ENCODE measurements at regions not wholly inside any gene's neighbourhood (a gene's known extent, or its start where the extent isn't known, plus 50 kb on each side); places are given as distances from the start of the nearest gene placed in this dataset.

DNA sequence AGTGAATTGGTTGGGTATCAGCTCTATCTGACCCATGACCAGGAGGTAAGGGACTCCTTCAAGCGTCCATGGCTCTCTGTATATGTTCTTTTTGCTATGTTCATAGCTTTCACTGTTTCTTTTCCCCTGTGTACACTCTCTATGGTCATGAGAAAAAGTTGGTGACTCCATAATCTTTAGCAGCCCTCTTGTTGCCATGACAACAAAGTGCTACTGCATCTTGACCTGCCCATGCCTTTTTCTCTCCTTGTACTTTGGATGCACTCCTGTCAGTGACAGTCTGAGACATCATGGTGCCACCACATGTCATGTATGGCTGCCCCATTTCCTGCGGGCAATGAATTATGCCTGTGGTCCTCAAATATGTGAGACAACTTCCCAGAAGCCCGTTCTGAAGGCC lies 280.2 kb downstream of the TMEM121 start:
- H3K36me3 ChIP-seq = no peaks in the 10 kb centered on the region
- intact Hi-C loops (cut with DNase I) = no loop called here
- WGBS, 2 donors = 38 to 57% methylated on average over 3 of the region's 3 CpGs
- H3K4me3 ChIP-seq (replicated peaks in 1 of 3) = no peak overlapping the region
- no peak for TF ChIP-seq POLR2A (IDR thresholded peaks at IDR 0.05)
- TF ChIP-seq, protein P1, sequence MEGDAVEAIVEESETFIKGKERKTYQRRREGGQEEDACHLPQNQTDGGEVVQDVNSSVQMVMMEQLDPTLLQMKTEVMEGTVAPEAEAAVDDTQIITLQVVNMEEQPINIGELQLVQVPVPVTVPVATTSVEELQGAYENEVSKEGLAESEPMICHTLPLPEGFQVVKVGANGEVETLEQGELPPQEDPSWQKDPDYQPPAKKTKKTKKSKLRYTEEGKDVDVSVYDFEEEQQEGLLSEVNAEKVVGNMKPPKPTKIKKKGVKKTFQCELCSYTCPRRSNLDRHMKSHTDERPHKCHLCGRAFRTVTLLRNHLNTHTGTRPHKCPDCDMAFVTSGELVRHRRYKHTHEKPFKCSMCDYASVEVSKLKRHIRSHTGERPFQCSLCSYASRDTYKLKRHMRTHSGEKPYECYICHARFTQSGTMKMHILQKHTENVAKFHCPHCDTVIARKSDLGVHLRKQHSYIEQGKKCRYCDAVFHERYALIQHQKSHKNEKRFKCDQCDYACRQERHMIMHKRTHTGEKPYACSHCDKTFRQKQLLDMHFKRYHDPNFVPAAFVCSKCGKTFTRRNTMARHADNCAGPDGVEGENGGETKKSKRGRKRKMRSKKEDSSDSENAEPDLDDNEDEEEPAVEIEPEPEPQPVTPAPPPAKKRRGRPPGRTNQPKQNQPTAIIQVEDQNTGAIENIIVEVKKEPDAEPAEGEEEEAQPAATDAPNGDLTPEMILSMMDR (IDR thresholded peaks at IDR 0.05) = no peak
- H3K27me3 ChIP-seq = no peaks in the 10 kb centered on the region
- H3K27ac ChIP-seq = no peak overlapping the region
- no peaks in the 10 kb centered on the region for H3K9me3 ChIP-seq
- H3K4me1 ChIP-seq = no peaks in the 10 kb centered on the region
- DNase-seq = no peak

DNA sequence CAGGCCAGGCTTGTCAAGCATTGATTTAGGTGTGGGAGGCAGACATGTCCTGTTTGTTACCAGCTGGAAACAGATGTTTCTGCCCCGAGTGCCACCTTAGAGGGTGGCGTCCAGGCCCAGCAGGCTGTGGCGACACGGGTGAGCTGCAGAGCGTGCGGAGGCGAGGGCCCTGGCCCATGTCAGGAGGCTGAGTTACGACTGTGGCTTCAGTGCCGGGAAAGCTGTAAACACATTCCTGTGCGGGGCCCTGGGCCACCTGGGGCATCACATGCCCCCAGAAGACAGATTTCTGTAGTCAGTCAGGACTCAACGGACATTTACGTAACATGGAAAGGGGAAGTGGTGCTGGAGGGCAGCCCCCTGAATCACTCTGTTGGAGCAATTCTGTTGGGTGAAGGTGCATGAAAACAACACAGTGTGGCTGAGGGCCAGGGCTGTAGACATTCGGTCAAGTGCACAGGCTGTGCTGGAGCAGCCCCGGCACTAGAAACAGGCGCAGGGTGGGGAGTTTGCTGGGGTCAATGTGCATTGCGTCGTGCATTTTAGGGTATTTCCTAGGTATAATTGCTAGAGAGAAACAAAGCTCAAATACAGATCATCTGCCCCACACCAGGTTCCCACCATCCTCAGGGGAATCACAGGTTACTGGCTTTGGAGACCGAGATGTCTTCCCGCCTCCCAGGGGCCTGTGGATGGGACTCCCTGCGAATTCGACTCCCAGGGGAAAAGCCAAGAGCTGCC lies 291.8 kb downstream of the TMEM121 start:
- intact Hi-C loops (cut with DNase I) = no loop called here
- 76 to 93% methylated on average over 17 to 19 of the region's 21 CpGs for WGBS, 2 donors
- Histone ChIP-seq H3K9me3 (no peaks in the 10 kb centered on the region), H3K36me3 (no peaks in the 10 kb centered on the region), H3K4me3 (replicated peaks in 1 of 3) (no peak overlapping the region), H3K27ac (no peak overlapping the region), H3K27me3 (no peaks in the 10 kb centered on the region), H3K4me1 (no peaks in the 10 kb centered on the region)
- no peak for DNase-seq
- no peak for TF ChIP-seq POLR2A (IDR thresholded peaks at IDR 0.05)
- TF ChIP-seq, protein P1 (IDR thresholded peaks at IDR 0.05) = no peak

DNA sequence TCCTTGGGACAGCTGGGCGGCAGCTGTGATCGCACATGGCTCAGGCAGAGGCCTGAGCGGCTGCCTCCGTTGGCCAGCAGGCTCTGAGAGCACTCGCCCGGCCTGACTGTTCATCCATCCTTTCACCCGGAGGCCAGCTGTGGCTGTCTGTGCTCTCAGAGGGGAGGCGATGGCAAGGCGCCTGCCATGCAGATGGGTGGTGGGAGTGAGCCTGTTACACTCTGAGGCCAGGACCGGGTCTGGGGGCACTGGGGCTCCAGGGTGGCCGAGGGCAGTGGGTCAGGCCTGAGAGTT lies 292.3 kb downstream of the TMEM121 start:
- Histone ChIP-seq H3K27ac (no peak overlapping the region), H3K9me3 (no peaks in the 10 kb centered on the region), H3K27me3 (no peaks in the 10 kb centered on the region), H3K4me3 (replicated peaks in 1 of 3) (no peak overlapping the region), H3K36me3 (no peaks in the 10 kb centered on the region), H3K4me1 (no peaks in the 10 kb centered on the region)
- TF ChIP-seq, protein P1 (IDR thresholded peaks at IDR 0.05) = no peak
- TF ChIP-seq POLR2A (IDR thresholded peaks at IDR 0.05) = no peak
- 89% methylated on average over 7 of the region's 11 CpGs; no CpG with 5 or more reads in 1 of the 2 donors for WGBS, 2 donors
- intact Hi-C loops (cut with DNase I) = no loop called here
- no peak for DNase-seq

DNA sequence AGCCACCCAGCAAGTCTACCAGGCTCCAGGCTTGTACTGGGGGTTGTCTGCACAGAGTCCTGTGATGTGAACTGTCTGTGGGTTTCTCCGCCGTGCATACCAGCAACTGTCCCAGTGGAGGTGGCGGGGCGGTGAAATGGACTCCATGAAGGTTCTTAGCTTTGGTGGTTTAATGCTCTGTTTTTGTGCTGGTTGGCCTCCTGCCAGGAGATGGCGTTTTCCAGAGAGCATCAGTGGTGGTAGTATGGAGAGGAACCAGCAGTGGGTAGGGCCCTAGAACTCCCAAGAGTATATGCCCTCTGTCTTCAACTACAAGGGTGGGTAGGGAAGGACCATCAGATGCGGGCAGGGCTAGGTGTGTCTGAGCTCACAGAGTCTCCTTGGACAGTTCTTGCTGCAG lies 303.8 kb downstream of the TMEM121 start:
- no peak for TF ChIP-seq POLR2A (IDR thresholded peaks at IDR 0.05)
- TF ChIP-seq, protein P1 (IDR thresholded peaks at IDR 0.05) = no peak
- 74 to 83% methylated on average over 6 of the region's 6 CpGs for WGBS, 2 donors

DNA sequence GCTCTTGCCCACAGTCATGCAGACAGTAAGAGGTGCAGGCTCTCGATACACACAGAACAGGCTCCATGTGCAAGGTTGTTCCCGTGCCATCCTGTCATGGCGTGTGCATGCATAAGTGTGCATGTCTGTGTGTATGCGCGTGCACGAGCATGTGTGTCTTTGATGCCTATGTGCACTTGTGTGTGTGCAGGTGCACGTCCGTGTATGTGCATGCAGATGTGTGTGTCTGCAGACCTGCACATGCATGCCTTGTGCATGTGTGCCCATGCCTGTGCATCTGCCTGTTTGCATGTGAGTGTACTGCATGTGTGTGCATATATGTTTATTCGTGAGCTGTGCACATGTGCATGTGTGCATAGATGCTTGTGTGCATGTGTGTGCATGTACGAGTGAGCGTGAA lies 309.8 kb downstream of the TMEM121 start:
- 82 to 91% methylated on average over 10 to 11 of the region's 11 CpGs for WGBS, 2 donors

More for the DNA sequence above, 303.8 kb downstream of the TMEM121 start:
- intact Hi-C loops (cut with DNase I) = no loop called here
- DNase-seq = no peak
- H3K27me3 ChIP-seq = no peaks in the 10 kb centered on the region
- no peak overlapping the region for H3K27ac ChIP-seq
- no peaks in the 10 kb centered on the region for H3K9me3 ChIP-seq
- no peaks in the 10 kb centered on the region for H3K36me3 ChIP-seq
- H3K4me3 ChIP-seq (replicated peaks in 1 of 3) = no peak overlapping the region
- H3K4me1 ChIP-seq = no peaks in the 10 kb centered on the region

More for the DNA sequence above, 309.8 kb downstream of the TMEM121 start:
- no peaks in the 10 kb centered on the region for H3K9me3 ChIP-seq
- no peaks in the 10 kb centered on the region for H3K4me1 ChIP-seq
- H3K27ac ChIP-seq = no peak overlapping the region
- no peaks in the 10 kb centered on the region for H3K27me3 ChIP-seq
- intact Hi-C loops (cut with DNase I) = no loop called here
- no peak overlapping the region for H3K4me3 ChIP-seq (replicated peaks in 1 of 3)
- no peak for DNase-seq
- no peaks in the 10 kb centered on the region for H3K36me3 ChIP-seq
- TF ChIP-seq POLR2A (IDR thresholded peaks at IDR 0.05) = no peak
- TF ChIP-seq, protein P1 (IDR thresholded peaks at IDR 0.05) = no peak
